DMS 273 (cell line): ENCODE measurements at regions not wholly inside any gene's neighbourhood (a gene's known extent, or its start where the extent isn't known, plus 50 kb on each side); places are given as distances from the start of the nearest gene placed in this dataset.

Source experiments
- DNase-seq: peaks from one replicate; lab custom pipeline; 2025; ENCODE audit not compliant: unreplicated experiment; lab: John Stamatoyannopoulos, UW

GRCh38 chr16:80198311-80199299 lies 342.2 kb upstream of the DYNLRB2 start:
- no peak for DNase-seq

GRCh38 chr16:80197741-80198201 lies 343.0 kb upstream of the DYNLRB2 start:
- DNase-seq, result no peak

DNA sequence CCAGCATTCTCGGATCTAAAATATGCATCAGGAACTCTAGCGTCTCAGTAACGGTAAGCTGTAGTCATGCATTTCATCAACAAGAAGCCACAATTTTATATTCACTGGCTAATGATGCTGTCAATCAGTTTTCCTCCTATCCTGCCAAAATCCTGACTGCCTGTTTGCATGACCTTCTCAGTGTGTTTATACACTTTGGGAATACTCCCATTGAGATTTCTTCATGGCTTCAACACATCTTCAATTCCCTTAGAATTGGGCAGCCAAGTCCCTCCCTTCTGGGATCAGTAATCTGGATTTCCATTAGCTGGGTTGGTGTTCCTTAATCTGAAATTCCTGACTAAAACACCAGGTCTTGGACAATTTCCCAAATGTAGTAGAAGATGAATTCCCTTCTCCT lies 348.9 kb upstream of the DYNLRB2 start:
- DNase-seq, result no peak

DNA sequence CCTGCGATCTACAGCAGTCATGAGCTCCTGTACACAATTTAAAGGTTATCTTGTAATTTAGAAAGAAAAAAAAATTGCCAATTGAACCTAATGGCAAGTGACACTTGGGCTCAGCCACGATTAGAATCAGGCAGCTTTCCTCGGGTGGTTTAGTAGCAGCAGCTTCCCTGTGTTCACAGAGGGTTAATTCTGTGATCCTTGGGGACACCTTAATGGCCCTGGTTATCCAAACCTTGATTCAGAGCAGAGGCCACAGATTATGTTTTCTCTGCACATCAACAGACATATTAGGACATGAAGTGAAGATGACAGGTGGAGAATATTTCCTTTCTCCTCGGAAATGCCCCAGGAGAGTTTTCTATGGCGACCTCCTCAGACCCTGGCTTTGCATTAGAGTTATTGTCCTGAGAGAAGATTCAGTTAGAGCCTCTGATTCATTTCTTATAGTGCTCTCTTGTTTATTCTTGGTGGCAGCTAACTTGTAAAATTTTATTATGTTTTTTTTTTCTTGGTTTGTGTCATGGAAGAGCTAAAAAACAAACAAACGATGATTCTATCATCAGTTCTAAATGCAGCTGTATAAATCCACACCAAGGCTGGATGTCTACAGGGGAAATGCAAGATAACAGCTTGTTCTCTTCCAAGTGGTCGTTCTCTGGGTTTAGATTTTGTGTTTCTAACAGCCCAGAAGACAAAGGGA lies 351.2 kb upstream of the DYNLRB2 start:
- no peak for DNase-seq

DNA sequence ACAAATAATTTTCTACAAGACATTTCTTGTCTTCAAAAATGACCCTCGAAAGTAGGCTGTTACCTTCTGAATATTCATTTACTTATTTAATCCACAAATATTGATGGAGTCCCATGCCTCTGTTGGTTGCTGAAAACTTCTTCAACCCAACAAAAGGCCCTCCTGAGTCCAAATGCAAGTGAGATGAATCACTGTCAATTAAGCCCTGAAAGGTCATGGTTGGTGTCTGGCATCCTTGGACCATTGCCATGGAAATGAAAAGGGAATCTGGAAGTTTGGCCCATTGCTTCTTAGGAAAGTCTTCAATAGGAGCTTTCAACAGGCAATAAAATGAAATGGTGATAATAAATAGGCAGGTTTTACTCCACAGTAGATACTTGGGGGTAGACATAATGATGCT lies 364.7 kb upstream of the DYNLRB2 start:
- no peak for DNase-seq

- no peak for DNase-seq
These were observed 365.8 kb upstream of the DYNLRB2 start for GRCh38 chr16:80175011-80175410.

- no peak for DNase-seq
These were observed 366.4 kb upstream of the DYNLRB2 start for GRCh38 chr16:80174416-80174815.

GRCh38 chr16:80171746-80172145 lies 369.0 kb upstream of the DYNLRB2 start:
- DNase-seq, result no peak

GRCh38 chr16:80171199-80171598 lies 369.6 kb upstream of the DYNLRB2 start:
- no peak for DNase-seq

DNA sequence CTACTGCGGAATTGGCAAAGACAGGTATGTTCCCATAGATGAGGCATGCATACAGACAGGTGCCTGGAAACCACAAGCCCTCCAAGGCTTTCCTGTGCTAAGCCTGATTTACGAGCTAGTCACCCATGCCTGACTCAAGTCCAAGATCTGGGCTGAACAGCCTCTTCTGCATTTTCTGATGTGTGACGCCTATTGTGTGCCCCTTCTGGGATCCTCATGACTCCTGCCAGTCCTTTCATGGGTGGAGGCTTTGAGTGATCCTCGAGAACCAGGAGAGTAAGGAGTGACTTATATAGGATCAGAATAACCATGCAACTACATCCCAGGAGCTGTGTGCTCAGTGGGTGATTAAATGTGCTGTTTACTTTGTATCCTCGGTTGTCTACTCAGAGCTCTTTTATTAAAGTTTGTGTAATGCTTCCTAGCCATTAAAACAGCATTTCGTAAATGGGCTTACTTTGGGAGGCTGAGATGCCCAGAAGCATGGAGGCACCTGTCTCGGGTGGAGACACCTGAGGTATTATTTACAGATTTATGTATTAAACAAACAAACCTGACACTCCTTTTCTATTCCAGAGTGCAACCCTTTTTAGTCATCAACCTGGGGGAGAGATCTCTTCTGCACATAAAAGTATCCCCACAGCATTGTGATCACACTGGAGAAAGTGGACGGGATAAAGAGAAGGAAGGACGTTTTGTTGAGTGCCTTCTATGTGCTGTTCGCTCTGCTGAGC lies 373.0 kb upstream of the DYNLRB2 start:
- no peak for DNase-seq

GRCh38 chr16:80166082-80166481 lies 374.7 kb upstream of the DYNLRB2 start:
- DNase-seq, result no peak

GRCh38 chr16:80164966-80165550 lies 375.7 kb upstream of the DYNLRB2 start:
- no peak for DNase-seq

DNA sequence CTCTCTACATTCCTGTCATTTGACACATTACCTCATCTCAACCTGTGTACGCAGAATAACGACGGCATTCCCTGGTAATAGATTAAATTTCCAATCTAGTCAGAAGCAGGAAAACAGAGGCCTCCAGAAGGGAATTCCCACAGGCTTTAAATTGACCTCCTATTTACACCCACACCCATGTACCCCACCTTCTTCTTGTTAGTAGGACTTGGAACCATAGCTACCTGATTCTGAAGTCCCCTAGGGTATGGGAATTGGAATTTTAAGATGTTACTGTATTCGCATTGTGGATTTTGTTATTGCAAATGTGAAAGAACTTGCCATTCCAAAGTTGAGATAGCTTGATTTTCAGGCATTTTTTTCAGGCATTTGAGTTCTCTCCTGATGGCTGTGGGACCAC lies 377.5 kb upstream of the DYNLRB2 start:
- DNase-seq, result no peak

DNA sequence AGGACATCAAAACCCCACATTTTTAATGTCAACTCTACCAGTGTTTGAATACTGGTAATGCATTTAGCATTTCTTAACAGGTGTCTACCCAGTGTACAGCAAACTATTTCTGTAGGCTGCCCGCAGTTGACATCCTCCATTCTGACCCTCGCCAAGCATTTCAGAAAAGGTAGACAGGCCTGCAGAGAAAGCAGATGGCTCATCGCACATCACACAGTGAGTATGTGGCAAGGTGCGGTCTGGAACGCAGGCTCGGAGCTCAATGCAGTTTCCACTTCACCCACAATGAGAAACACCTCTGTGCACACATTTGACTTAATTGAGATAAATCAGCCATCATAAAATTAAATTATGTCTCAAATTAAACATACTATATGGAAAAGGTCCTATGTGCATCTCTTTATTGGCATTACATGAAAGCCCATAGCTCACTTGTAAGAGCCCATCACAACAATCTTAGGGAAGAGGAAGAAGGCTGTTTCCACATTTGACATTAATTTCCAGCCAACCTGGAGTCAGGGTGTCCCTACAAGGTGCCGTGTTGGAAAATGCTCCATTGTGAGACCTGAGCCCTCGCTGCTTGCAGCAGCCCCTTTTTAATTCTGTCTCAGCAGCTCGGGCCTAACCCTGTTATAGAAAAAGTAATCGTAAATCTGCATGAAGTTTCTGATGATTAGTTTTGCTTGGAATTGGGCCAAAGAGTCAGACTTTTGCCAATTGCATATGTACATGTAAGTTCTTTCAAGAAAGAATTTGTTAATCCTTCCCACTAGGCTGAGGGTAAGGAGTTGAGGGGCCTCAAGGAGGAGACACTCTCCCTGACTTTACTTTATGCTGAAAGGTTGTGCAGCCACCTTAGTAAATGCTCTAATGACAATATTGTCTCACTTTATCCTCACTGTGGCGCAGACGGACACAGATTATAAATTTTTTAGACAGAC lies 378.7 kb upstream of the DYNLRB2 start:
- no peak for DNase-seq

GRCh38 chr16:80158766-80159165 lies 382.0 kb upstream of the DYNLRB2 start:
- no peak for DNase-seq

DNA sequence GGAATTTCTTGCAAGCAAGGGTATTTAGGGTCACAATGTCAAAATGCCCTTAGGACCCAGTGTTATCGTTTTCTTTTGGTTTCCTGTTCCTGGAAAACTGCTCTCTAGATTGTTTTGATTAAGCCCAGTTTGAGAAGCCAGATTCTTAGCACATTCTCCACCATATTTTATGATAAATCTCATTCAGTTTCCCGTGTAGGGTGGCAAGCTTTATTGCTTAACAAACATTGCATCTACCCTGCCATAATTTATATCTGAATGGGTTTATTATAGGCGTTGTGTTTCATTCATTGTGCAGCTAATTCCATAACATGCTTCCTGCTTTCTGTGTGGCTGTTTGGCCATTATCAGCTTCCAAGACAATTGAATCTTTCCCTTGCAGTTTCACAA lies 389.1 kb upstream of the DYNLRB2 start:
- no peak for DNase-seq

GRCh38 chr16:80150978-80151721 lies 389.6 kb upstream of the DYNLRB2 start:
- DNase-seq, result no peak

GRCh38 chr16:80148826-80149225 lies 392.0 kb upstream of the DYNLRB2 start:
- DNase-seq, result no peak

DNA sequence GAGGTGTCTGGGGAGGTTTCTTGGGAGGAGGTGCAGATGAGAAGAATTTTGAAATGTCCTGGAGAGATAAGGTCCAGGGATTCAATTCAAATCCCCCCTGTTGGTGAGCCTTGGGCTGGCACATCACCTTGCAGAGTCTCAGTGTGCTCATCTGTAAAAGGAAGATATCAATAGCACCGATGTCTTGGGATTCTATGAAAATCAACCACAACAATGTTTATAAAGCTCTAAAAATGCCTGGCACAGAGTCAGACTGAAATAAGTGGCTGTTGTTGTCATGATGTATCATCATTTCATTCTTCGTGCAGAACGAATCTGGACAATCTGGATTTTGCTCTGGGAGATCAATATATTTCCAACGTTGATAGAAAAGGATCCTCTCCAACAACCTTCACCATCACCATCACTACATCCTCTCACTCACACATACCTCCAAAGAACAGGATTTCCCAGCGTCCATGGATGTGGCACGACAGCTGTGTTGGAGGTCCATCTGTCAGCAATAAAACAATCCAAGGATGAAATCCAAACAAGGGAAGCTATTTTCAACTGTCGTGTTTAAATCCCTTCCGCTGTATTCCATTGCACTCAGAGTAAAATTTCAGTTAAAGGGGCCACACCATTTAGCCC lies 393.7 kb upstream of the DYNLRB2 start:
- no peak for DNase-seq
